CD4-positive, alpha-beta T cell (primary cell): ENCODE measurements at regions not wholly inside any gene's neighbourhood (a gene's known extent, or its start where the extent isn't known, plus 50 kb on each side); places are given as distances from the start of the nearest gene placed in this dataset.

ENCODE experiments used
- ATAC-seq: fragments of 200-7000 bp; cut with Tn5 transposase; one replicate; pipeline ENCODE4 v1.10.0; 2022; ENCODE audit warnings: mild to moderate bottlenecking; ENCODE audit not compliant: poor library complexity
- CTCF ChIA-PET: fragments of 350-600 bp; sonication (Branson Sonifier 250); formaldehyde crosslinking; loops from one replicate; lab custom pipeline; 2021; ENCODE audit warnings: antibody characterized with exemption, inconsistent platforms; lab: Charles Lee
- POLR2A ChIA-PET: fragments of 350-600 bp; sonication (Branson Sonifier 250); formaldehyde crosslinking; loops from one replicate; lab custom pipeline; 2021; ENCODE audit warnings: antibody characterized with exemption, inconsistent platforms; lab: Charles Lee
- DNase-seq, 14 experiments: peaks; one replicate each; pipeline ENCODE4 v3.0.0-alpha.2; 2013 to 2020; ENCODE audit warnings: mixed read lengths in 2 of 14
- H3K27ac ChIP-seq, 2 donors: one replicate each; pipeline versions ENCODE4 v1.5.1 to v1.7.0; 2013; ENCODE audit warnings: low read length in 2 of 2, low read depth in 1 of 2, mild to moderate bottlenecking in 1 of 2
- H3K27me3 ChIP-seq, 2 experiments: 1 replicate in 1 of 2; 2 replicates in 1 of 2; pipeline versions ENCODE4 v1.6.1 to v1.7.0; 2013; ENCODE audit warnings: low read length in 2 of 2, control low read depth in 1 of 2, mild to moderate bottlenecking in 1 of 2, moderate library complexity in 1 of 2; ENCODE audit not compliant: insufficient read depth in 2 of 2, control insufficient read depth in 1 of 2
- H3K36me3 ChIP-seq: one replicate; pipeline ENCODE4 v1.6.1; 2013; ENCODE audit warnings: low read length, control low read depth; ENCODE audit not compliant: insufficient read depth
- H3K4me1 ChIP-seq: one replicate; pipeline ENCODE4 v1.6.1; 2013; ENCODE audit warnings: low read length, control low read depth; ENCODE audit not compliant: insufficient read depth
- H3K4me3 ChIP-seq: one replicate; pipeline ENCODE4 v1.5.1; 2013; ENCODE audit warnings: mild to moderate bottlenecking, low read length, moderate library complexity
- H3K9me3 ChIP-seq, 2 experiments: 1 replicate in 1 of 2; 2 replicates in 1 of 2; pipeline versions ENCODE4 v1.6.1 to v1.7.0; 2013; ENCODE audit warnings: low read length in 2 of 2, mild to moderate bottlenecking in 2 of 2, control low read depth in 1 of 2, moderate library complexity in 1 of 2; ENCODE audit not compliant: control insufficient read depth in 1 of 2, insufficient read depth in 1 of 2
- H3K27ac Mint-ChIP-seq: one replicate; pipeline ENCODE4 v1.8.0; 2020; ENCODE audit warnings: mixed read lengths
- H3K27me3 Mint-ChIP-seq: one replicate; pipeline ENCODE4 v1.8.0; 2021; ENCODE audit warnings: mixed read lengths
- H3K36me3 Mint-ChIP-seq: one replicate; pipeline ENCODE4 v1.8.0; 2021; ENCODE audit warnings: low read depth, mixed read lengths
- H3K4me1 Mint-ChIP-seq: one replicate; pipeline ENCODE4 v1.8.0; 2021; ENCODE audit warnings: low read depth, mixed read lengths
- H3K4me3 Mint-ChIP-seq: one replicate; pipeline ENCODE4 v1.8.0; 2020; ENCODE audit warnings: mild to moderate bottlenecking, mixed read lengths
- H3K9me3 Mint-ChIP-seq: one replicate; pipeline ENCODE4 v1.8.0; 2020; ENCODE audit warnings: mixed read lengths
- intact Hi-C, 2 experiments: fragments of 100-400 bp; cut with DNase I in 1 of 2; cut with micrococcal nuclease in 1 of 2; formaldehyde crosslinking; loops; one replicate each; pipeline versions ENCODE4 v1.15.1 to v1.9.0; 2023 to 2025; cut with DNase I, micrococcal nuclease
- TF ChIP-seq, protein P1 (sequence below): fragments of 200-600 bp; IDR thresholded peaks from one replicate; pipeline ENCODE4 v1.8.0; 2022; ENCODE audit warnings: antibody characterized with exemption, mild to moderate bottlenecking

GRCh38 chr9:87100001-87100400 is 152.7 kb upstream of the GAS1 start:
- Mint-ChIP-seq H3K4me3 (no peak overlapping the region), H3K27ac (no peak overlapping the region), H3K27me3 (peaks cover 19% of the 10 kb centered on the region), H3K36me3 (no peaks in the 10 kb centered on the region), H3K4me1 (no peaks in the 10 kb centered on the region), H3K9me3 (no peaks in the 10 kb centered on the region)
- CTCF ChIA-PET = no interaction called here
- ATAC-seq (no peak), DNase-seq (no peak)
- intact Hi-C loops = no loop called here
- no peak overlapping the region for H3K27ac ChIP-seq
- TF ChIP-seq, protein P1, sequence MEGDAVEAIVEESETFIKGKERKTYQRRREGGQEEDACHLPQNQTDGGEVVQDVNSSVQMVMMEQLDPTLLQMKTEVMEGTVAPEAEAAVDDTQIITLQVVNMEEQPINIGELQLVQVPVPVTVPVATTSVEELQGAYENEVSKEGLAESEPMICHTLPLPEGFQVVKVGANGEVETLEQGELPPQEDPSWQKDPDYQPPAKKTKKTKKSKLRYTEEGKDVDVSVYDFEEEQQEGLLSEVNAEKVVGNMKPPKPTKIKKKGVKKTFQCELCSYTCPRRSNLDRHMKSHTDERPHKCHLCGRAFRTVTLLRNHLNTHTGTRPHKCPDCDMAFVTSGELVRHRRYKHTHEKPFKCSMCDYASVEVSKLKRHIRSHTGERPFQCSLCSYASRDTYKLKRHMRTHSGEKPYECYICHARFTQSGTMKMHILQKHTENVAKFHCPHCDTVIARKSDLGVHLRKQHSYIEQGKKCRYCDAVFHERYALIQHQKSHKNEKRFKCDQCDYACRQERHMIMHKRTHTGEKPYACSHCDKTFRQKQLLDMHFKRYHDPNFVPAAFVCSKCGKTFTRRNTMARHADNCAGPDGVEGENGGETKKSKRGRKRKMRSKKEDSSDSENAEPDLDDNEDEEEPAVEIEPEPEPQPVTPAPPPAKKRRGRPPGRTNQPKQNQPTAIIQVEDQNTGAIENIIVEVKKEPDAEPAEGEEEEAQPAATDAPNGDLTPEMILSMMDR = no peak
- no peaks in the 10 kb centered on the region for H3K9me3 ChIP-seq
- H3K27me3 ChIP-seq = peaks cover 0 to 3% of the 10 kb centered on the region in 2 experiments
- POLR2A ChIA-PET = no interaction called here
- no peaks in the 10 kb centered on the region for H3K4me1 ChIP-seq
- no peak overlapping the region for H3K4me3 ChIP-seq
- no peaks in the 10 kb centered on the region for H3K36me3 ChIP-seq

DNA sequence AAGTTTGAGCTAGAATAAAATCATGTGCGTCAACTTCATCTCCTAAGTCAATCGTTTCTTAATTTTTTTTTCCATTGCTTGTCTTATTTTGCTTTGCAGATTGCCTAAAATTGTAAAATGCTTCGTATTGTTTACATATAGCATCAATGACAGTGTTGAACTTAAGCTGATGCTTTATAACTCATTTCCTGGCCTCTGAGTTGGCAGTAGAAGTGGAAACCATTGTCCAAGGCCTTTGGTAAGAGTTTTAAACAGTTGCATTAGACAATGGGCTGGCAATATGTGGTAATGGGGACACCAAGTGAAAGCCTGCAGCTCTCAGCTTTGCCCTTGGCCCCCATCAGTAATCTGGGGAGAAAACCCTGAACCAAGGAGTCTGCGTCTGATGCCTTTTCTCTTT is 154.8 kb upstream of the GAS1 start:
- no peaks in the 10 kb centered on the region for H3K9me3 ChIP-seq
- DNase-seq (no peak), ATAC-seq (no peak)
- POLR2A ChIA-PET = no interaction called here
- H3K36me3 ChIP-seq = no peaks in the 10 kb centered on the region
- H3K27me3 ChIP-seq = peaks cover 0 to 3% of the 10 kb centered on the region in 2 experiments
- H3K4me3 ChIP-seq = no peak overlapping the region
- Mint-ChIP-seq H3K27ac (no peak overlapping the region), H3K4me3 (no peak overlapping the region), H3K27me3 (peaks cover 25% of the 10 kb centered on the region), H3K9me3 (no peaks in the 10 kb centered on the region), H3K4me1 (no peaks in the 10 kb centered on the region), H3K36me3 (no peaks in the 10 kb centered on the region)
- H3K4me1 ChIP-seq = no peaks in the 10 kb centered on the region
- TF ChIP-seq, protein P1 = no peak
- H3K27ac ChIP-seq = no peak overlapping the region
- CTCF ChIA-PET = no interaction called here
- intact Hi-C loops = no loop called here

- H3K27me3 Mint-ChIP-seq = peaks cover 26% of the 10 kb centered on the region
- intact Hi-C loops = no loop called here
Observed at GRCh38 chr9:87107072-87107471, 159.8 kb upstream of the GAS1 start.

More at GRCh38 chr9:87107072-87107471, 159.8 kb upstream of the GAS1 start:
- ChIA-PET POLR2A (no interaction called here), CTCF (no interaction called here)
- TF ChIP-seq, protein P1 = no peak
- no peak overlapping the region for H3K4me3 ChIP-seq
- no peak overlapping the region for H3K27ac Mint-ChIP-seq
- H3K9me3 ChIP-seq = peaks cover 0 to 8% of the 10 kb centered on the region in 2 experiments
- H3K9me3 Mint-ChIP-seq = peaks cover 4% of the 10 kb centered on the region
- peak in 1 of 14 experiments; percentile 1 for DNase-seq
- H3K36me3 Mint-ChIP-seq = no peaks in the 10 kb centered on the region
- ATAC-seq = no peak
- no peak overlapping the region for H3K27ac ChIP-seq
- no peaks in the 10 kb centered on the region for H3K4me1 Mint-ChIP-seq
- no peak overlapping the region for H3K4me3 Mint-ChIP-seq
- peaks cover 0 to 3% of the 10 kb centered on the region in 2 experiments for H3K27me3 ChIP-seq
- no peaks in the 10 kb centered on the region for H3K36me3 ChIP-seq
- H3K4me1 ChIP-seq = no peaks in the 10 kb centered on the region
